ENCODE measurements at regions not wholly inside any gene's neighbourhood (a gene's known extent, or its start where the extent isn't known, plus 50 kb on each side); places are given as distances from the start of the nearest gene placed in this dataset.
"Not testable (repeated sequence)": the region's sequence is repeated elsewhere in the genome, so short reads cannot be mapped to it uniquely, and the experiment has no call there.

DNA sequence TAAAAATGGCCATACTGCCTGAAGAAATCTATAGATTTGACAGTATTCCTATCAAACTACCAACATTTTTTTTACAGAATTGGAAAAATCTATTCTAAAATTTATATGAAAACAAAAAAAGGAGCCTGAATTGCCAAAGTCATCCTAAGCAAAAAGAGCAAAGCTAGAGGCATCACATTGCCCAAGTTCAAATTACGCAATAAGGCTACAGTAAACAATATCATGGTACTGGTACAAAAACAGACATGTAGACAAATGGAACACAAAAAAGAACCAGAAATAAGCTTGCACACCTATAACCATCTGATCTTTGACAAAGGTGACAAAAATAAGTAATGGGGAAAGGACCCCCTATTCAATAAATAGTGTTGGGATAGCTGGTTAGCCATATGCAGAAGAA is 50.2 kb upstream of the THSD7B start:
- no peak for DNase-seq (ENCODE audit: low read depth in 1 of 2, low spot score in 1 of 2)

DNA sequence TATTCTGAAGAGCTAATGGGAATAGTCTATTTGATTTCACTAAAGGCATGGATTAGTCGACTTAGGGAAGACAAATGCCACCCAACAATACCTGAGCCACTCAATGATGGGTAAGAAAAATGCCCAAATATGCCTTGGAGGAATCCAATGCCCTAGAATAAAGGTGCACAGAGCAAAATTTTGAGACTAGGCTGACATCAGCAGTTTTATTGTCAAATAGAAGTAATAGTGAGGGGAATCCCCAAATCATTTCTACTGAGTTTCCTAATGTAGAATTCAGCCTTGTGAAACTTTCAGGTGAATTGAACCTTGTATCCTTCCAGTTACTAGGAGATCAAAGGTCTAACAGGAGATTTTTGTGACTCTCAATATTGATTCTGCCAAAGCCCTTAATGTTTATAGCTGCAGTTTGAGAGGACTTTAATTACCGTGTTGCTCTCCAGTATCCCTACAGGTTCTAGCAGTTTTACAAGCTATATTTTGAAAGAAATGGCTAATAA is 50.8 kb upstream of the THSD7B start:
- no peak for DNase-seq (ENCODE audit: low read depth in 1 of 2, low spot score in 1 of 2)

DNA sequence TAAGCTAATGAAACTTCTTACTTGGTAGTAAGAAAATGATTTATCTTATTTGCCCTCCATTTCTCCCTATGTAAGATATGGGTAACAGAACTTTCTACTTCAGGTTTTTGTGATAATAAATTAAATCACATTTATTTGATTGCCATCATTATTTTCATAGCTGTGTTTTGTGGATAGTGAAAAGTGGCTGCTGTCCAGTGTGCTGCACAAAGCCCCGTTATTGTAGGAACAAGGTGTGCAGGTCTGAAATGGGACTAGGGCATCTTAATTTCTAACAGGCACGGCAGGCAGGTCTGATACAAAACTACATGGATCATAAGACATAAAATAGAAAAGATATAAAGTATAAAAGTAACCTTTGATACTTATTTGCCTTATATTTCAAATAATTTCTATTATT is 51.6 kb upstream of the THSD7B start:
- no peak for DNase-seq (ENCODE audit: low read depth in 1 of 2, low spot score in 1 of 2)

DNA sequence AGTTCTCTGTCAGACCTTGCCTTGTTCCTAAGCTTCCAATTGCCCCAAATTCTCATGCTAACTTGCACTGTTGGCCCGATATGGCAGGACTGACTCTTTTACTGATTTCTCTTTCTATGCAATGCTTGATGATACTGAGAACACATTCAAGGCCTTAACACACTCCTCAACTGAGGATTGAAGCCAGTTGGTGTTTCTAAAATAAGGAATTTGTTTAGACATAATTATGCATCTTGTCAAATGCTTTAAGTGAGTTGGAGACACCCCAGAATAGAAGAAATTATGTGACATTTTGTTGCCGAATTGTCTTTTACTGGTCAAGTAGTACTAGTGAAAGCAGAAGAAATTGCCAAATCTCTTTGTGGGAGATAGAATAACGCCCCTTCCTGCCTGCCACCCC is 60.0 kb upstream of the THSD7B start:
- no peak for DNase-seq (ENCODE audit: low read depth in 1 of 2, low spot score in 1 of 2)

DNA sequence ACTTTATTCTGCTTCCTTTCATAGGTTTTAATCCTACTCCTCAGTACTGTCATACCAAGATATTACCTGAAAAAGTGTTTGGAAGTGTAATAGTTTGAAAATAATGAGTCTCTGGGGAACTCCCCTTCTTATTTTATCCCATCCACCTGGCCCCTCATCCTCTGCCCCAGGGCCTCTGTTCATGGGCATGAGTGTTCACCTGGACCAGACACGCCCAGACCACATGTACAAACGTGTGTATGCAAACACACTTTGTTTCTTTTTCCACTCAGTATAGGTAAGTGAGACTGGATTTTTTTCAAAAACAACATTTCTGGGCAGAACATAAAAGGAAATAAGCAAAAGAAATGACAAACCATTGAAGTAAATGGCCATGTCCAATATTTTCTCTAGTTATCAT is 62.1 kb upstream of the THSD7B start:
- DNase-seq (ENCODE audit: low read depth in 1 of 2, low spot score in 1 of 2), result no peak

DNA sequence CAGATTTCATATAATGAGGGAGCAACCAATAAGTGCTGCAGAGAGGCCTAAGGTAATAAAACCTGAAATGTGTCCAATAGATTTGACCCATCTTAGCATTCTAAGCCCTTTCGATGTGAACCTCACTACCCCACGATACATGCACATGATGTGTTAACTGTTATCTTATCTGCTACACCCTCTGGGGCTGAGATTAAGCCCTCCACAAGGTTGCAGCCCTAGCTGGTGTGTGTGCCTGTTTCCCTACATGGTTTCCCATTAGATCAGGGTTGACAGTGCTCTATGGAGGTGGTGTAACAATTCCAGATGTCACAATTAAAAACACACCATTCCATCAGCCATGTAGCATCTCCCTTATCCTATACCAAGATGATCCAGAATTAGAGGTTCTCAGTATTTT is 68.9 kb upstream of the THSD7B start:
- no peak for DNase-seq (ENCODE audit: low read depth in 1 of 2, low spot score in 1 of 2)

DNA sequence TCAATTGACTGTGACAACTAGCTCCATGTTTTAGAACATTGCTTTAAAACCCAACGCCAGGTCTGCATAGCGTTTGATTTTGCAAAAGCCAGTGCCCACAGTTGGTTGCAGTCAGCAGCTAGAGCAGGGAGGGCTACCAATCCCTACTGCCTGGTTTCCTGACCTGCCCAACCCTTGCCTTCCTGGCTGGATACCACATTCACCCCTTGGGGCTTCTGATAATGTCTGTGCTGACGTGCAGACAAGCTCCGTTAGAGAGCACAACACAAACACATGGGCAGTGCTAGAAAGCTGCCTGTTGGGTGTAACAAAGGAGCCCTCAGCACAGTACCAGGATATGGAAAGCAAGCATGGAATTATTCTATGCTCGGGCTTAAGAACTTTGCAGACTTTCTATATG is 71.4 kb upstream of the THSD7B start:
- DNase-seq (ENCODE audit: low read depth in 1 of 2, low spot score in 1 of 2), result no peak

DNA sequence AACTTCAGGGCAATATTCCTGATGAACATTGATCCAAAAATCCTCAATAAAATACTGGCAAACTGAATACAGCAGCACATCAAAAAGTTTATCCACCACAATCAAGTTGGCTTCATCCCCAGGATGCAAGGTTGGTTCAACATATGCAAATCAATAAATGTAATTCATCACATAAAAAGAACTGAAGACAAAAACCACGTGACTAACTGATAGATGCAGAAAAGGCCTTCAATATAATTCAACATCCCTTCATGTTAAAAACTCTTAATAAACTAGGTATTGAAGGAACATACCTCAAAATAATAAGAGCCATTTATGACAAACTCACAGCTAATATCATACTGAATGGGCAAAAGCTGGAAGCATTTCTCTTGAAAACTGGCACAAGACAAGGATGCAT is 85.3 kb upstream of the THSD7B start:
- not testable (repeated sequence) for DNase-seq (ENCODE audit: low read depth in 1 of 2, low spot score in 1 of 2)

DNA sequence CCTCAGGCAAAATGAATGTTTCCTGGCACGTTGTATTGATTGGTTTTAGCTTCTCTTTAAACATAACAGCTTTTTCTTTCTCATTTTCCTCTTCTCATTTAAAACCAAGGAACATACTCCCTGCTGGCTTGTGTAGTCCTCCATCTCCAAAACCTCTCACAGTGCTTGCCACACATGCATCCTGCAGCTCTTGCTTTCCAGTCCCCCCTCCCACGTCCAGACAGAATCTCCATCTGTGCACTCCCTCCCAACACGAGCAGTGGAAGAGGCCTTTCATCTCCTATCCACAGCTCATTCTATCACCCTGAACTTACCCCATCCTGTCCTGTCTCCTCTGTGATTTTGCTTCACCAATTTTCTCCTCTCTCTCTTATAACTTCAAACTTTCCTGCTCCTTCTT is 99.6 kb upstream of the THSD7B start:
- DNase-seq (ENCODE audit: low read depth in 1 of 2, low spot score in 1 of 2), result no peak

DNA sequence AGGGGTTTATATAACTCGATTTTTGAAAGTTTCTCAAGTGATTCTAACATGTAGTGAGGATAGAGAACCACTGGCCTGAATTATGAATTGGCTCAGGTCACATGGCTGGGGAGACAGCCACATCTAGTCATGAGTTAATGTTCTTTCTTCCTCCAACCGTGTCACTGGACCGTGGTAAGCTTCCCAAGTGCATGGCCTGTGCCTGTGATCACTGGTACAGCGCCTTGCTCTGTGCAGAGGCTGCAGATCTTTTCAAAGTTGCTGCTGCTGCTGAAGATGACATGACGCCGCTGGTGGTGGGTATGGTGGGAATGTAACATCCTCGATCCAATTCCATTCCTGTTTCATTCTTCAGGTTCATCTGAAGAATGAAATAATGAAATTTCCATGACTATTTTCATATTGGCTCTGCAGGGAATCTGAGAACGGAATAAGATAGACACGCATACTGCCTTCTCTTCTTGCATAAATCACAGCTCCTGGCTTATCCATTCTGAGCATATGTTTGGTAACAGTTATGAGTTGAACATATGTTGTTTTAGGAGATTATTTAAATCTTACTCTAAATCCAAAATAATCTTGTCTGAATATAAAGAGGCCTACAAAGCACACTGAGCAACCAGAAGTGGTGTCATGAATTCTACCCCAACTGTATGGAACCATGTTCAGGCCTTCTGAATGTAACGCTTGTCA is 100.5 kb upstream of the THSD7B start:
- no peak for DNase-seq (ENCODE audit: low read depth in 1 of 2, low spot score in 1 of 2)

DNA sequence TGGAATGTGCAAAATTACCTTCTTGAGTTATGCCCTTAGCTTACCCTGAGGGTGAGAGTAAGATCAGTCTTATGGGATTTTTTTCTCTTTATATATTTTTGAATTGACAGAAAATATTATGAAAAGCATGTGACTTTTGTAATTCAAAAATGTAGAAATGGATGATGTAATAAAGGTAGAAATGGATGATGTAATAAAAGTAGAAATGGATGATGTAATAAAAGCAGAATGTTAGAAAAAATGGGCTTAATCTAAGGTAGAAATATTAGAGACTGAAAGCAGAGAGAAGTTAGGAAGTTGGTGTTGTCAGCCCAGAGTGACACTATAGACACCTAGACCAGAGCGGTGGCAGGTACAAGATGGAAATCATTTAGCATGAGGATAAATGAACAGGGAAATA is 107.1 kb upstream of the THSD7B start:
- no peak for DNase-seq (ENCODE audit: low read depth in 1 of 2, low spot score in 1 of 2)

DNA sequence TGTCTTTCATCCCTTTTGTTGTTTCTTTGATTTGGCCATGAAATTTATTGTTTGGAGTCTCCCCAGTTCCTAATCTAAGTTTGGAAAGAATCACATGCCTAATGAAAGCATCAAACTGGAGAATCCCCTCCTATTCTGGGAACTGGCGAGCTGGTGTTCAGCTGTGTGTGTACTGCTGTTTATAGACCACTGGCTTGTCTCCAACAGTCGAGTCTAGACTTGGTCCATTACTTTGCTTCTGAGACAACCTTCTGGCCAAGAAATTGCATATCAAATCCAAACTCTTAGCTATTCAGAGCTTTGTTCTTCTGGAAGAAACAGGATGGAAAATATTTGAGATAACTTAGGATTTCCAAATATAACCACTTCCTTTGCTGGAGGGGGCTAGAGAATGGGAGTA is 111.5 kb upstream of the THSD7B start:
- no peak for DNase-seq (ENCODE audit: low read depth in 1 of 2, low spot score in 1 of 2)

DNA sequence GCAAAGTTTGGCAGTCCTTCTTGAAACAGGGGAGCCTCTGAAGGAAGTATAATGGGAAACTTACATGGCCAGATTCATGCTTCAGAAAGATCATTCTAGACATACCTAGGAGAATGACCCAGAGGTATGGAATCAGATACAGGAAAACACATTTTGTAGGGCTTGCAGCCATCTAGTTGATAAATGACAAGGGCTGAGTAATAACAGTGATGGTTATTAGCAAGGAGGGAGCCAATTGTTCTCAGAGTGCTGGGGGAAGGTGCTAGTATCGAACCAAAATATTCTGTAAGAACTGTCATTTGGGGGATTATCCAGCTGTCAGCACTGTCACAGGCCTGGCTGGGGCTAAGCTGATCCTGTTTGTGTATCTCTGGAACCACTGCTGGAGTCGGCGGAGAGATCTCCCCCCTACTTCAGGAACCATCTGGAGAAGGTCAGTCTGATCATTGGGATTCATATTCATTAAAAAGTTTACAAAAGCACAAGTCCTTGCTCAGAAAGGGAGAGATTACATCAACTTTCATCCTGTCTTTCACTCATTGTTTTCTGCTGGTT is 113.8 kb upstream of the THSD7B start:
- no peak for DNase-seq (ENCODE audit: low read depth in 1 of 2, low spot score in 1 of 2)

DNA sequence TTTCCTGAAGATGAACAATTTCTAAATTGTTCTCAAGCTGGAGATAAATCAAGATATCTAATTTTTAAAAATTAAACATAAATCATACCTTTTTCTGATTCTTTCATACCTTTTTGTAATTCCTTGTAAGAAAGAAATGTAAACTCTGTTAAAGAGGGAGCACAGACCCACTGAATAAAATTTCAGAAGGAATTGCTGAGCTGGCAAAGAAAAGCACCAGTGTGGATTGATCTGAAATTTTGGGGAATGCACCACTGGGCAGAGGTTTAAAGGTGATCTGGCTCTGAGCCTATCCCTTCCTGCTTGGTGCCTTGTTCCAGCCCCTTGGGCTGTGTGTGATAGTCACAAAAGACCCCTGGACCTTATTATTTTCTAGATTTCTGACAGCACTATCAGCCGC is 118.3 kb upstream of the THSD7B start:
- no peak for DNase-seq (ENCODE audit: low read depth in 1 of 2, low spot score in 1 of 2)

DNA sequence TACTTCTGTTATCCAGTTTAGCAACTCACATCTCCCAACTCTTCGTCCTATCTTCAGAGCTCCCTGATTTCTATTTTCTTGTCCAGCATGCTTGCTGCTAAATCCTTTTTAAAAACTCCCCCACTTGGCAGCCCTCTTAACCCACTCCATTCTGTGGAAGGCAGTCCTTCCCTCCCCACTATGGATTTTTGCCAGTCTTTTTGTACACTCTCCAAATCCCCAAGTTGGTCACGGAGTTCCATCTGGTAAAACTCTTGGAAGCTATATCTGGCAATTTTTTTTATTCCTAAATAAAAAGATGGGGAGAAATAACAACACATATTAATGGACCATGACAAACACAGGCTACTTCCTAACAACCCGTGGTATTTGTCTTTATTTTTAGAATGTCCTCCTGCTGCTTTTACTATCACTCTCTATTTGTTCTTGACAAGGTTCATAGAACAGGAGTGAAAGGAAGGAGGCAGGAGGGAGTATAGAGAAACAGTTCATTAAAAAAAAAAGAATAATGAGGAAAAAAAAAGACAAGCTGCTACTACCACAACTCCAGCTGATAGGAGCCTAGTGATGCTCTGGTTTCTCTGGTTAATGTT is 120.0 kb upstream of the THSD7B start:
- DNase-seq (ENCODE audit: low read depth in 1 of 2, low spot score in 1 of 2), result no peak

DNA sequence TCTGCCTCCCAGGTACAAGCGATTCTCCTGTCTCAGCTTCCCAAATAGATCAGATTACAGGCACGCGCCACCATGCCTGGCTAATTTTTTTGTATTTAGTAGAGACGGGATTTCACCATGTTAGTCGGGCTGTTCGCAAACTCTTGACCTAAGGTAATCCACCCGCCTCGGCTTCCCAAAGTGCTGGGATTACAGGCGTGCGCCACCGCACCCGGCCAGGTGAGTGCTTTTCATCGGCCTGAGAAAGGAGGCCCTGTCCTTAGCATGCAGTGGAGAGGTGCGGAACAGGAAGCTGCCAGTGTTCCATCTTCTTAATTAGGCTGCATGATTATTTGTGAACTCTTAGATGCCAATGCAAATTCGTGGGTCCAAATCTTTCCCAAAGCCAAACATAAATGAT is 125.7 kb upstream of the THSD7B start:
- DNase-seq (ENCODE audit: low read depth in 1 of 2, low spot score in 1 of 2), result no peak

DNA sequence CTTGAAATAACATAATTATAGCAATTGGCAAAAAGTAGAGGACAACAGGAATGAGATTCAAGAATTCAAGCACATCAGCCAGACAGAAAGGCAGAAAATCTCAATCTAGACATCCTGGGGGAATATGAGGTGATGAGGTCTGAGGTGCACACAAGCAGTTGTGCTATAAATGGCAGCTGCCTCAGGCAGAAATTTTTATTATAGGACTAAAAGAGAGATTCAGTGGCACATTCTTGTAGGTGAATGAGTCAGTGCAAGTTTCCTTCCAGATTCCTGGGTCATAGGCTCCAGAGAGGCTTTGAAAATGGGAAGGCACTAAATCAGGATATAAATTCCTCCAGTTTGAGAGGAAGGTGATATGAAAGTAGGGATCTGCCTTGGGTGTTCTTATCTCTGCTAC is 127.2 kb upstream of the THSD7B start:
- no peak for DNase-seq (ENCODE audit: low read depth in 1 of 2, low spot score in 1 of 2)

DNA sequence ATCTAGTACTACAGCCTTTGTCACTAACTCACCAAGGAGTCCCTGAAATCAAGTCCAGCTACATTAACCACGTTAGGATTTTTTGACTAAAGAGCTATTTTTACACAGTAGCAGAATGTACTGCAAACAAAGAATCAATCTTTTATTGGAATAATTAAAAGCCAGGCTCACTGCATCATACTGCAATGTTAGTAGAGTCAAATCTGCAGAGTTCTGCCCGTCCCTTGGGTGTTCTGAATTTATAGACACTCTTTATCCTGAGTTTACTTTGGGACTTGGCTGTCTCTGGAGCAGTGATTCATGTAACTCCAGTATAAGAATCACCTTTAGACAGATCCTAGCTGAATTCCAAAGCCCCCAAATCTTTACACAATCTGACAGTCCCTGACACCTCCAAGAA is 127.9 kb upstream of the THSD7B start:
- no peak for DNase-seq (ENCODE audit: low read depth in 1 of 2, low spot score in 1 of 2)

DNA sequence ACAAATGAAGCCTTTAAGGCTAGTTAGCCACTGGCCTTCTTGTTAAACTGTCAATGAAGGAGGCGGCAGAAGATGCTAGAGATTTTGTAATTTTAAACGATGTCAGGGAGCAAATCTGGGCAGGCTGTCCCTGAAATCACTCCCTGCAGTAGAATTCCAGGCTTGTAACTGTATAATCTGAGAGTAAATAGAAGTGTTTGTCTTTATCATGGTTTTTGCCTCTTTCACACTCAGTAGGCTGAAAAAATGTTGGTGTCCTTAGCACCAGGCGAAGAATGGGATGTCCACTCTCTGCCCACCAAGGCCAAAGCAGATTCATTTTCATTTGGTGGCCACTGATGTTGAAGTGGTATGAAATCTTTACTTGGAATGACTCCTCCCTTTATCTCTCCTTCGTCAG is 136.9 kb upstream of the THSD7B start:
- no peak for DNase-seq (ENCODE audit: low read depth in 1 of 2, low spot score in 1 of 2)

DNA sequence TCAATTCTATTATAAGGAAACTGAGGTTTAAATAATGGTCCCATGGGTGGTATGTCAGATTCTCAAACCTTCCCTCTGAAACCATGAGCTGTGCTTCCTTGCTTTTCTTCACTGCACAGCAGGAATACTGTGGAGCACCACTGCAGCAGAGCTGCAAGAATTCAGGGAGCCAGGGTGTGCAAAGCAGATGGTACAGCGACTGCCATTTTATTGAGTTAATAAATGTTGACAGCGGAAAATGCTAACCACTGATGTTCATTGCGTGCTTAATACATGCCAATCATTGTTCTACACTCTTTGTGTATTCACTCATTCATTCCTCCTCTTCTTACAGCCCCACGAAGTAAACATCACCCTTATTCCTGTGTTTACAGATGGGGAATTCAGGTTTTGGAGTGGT is 152.2 kb upstream of the THSD7B start:
- no peak for DNase-seq (ENCODE audit: low read depth in 1 of 2, low spot score in 1 of 2)

DNA sequence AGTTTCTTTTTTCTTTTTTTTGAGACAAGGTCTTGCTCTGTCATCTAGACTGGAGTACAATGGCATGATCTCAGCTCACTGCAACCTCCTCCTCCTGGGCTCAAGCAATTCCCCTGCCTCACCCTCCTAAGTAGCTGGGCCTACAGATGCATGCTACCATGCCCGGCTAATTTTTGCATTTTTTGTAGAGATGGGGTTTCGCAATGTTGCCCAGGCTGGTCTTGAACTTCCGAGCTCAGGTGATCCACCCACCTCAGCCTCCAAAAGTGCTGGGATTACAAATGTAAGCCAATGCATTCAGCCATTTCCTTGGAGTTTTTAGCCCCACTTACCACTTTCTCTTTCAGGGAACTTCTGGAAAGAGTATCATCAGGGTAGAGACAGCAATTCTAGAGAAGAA is 153.3 kb upstream of the THSD7B start:
- DNase-seq (ENCODE audit: low read depth in 1 of 2, low spot score in 1 of 2), result no peak

DNA sequence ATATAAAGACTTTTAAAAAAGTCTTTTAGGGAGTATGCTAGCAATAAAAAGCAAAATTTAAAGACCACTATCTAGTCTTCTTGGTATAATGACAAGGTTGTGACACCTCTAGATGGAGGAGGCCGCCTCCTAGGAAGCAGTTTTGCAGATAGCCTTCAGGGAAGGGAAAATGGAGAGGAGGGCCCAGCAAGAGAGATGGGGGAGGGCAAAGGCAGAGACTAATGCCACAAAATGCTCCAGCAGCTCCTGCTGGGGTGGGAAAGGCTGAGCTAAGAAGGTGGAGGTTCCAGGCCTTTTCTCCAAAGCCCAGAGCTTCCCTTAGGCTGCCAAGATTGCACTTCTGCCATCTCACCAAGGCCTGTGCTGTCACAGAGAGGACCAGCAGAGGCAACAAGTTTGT is 153.9 kb upstream of the THSD7B start:
- no peak for DNase-seq (ENCODE audit: low read depth in 1 of 2, low spot score in 1 of 2)

DNA sequence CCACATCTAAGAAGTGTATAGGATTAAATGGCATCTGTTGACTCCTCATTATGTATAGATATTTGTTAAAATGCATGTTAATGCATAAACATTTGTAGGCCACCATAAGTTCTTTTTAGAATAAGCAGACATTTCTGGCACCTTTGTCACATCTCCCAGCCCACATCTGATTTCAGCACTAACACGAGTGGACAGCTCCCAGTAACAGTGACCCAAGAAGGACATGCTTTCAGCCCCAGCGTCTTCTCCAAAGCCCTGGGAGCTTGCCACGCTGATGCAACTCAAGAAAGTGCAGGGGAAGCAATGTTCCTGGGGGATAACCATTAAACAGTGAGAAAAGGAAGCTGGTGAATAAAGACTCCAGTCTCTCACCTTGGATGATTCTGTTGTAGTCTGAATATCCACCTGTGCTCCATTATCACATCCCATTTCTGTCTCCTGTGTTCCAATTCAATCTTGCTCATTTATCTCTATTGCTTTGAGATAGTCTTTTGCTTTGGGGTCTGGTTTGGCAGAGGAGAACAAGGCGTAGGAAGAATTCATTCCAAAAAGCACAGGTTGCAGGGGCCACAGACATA is 182.6 kb upstream of the THSD7B start:
- no peak for DNase-seq (ENCODE audit: low read depth in 1 of 2, low spot score in 1 of 2)

All from activated T-helper 1 cell treated with anti-CD3 and anti-CD28 coated beads, Interleukin-2, amount 50 U/mL, for 16 hours (primary cell).